ENCODE measurements at regions not wholly inside any gene's neighbourhood (a gene's known extent, or its start where the extent isn't known, plus 50 kb on each side); places are given as distances from the start of the nearest gene placed in this dataset.
"Not testable (repeated sequence)": the region's sequence is repeated elsewhere in the genome, so short reads cannot be mapped to it uniquely, and the experiment has no call there.

DNA sequence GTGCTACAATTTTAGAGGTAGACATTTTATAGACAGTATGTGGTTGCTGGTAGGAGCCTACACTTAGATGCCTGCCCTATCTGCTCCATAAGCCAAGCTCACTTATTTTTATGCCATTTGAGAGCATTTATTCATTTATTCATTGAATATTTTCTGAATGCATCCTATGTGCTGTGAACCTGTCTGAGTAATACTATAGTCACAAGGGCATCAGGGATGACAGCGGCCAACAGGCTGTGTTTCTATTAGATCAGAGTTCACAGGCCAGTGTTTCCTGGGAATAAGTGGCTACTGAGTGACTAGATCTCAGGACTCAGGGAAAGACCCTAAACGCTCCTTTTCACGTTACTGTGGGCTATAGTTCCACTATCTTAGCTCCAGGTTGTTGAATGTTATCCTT, 235.2 kb upstream of the MSX2 start:
- no peak for DNase-seq (ENCODE audit: low read depth)

- DNase-seq (ENCODE audit: low read depth) = no peak
Observed at GRCh38 chr5:174489920-174490597, 234.3 kb upstream of the MSX2 start.

- no peak for DNase-seq (ENCODE audit: low read depth)
Observed at GRCh38 chr5:174490728-174491127, 233.7 kb upstream of the MSX2 start.

DNA sequence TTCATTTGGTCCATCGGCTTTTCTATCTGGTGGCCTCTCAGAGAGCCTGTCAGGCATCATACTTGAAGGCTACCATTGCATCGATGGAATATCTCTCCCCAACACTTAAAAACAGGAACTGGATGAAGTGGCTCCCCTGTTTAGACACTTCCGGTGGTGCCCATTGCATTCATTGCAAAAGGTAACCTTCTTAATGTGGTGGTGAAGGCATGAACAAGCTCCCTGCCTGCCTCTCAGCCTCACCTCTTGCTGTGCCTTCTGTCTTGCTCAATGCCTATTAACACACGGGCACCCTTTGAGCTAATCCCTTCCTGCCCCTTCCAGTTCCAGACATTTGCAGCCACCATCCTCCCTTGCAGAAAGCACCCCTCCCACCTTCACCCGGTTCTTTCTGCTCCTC, 233.1 kb upstream of the MSX2 start:
- no peak for DNase-seq (ENCODE audit: low read depth)

- DNase-seq (ENCODE audit: low read depth) = no peak
Observed at GRCh38 chr5:174491761-174492350, 232.5 kb upstream of the MSX2 start.

DNA sequence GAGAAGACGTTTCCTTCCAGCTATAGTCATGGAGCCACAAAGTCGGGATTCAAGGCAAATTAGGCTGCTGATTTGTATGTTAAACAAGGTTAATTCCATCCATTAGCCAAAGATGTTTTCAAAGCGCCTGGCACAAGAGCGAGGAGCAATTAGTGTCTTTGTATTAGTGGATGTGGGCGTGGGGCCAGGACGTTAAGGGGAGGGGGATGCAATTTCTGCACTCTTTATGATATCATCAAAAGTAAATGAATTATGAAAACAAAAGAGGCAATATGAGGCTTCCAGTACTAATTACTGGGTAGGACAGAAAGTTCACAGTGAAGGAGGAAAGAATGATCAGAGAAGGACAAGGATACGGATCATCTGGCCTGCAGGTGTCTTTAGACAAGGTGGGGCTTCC, 230.9 kb upstream of the MSX2 start:
- DNase-seq (ENCODE audit: low read depth) = no peak

DNA sequence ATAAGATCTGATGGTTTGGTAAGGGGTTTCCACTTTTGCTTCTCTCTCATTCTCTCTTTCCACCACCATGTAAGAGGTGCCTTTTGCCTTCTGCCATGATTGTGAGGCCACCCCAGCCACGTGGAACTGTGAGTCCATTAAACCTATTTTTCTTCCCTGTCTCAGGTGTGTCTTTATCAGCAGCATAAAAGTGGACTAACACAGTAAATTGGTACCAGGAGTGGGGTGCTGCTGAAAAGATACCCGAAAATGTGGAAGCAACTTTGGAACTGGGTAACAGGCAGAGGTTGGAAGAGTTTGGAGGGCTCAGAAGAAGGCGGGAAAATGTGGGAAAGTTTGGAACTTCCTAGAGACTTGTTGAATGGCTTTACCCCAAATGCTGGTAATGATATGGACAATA, 226.4 kb upstream of the MSX2 start:
- DNase-seq (ENCODE audit: low read depth) = not testable (repeated sequence)

GRCh38 chr5:174498575-174498974, 225.8 kb upstream of the MSX2 start:
- not testable (repeated sequence) for DNase-seq (ENCODE audit: low read depth)

- DNase-seq (ENCODE audit: low read depth) = no peak
Observed at GRCh38 chr5:174500636-174501035, 223.7 kb upstream of the MSX2 start.

DNA sequence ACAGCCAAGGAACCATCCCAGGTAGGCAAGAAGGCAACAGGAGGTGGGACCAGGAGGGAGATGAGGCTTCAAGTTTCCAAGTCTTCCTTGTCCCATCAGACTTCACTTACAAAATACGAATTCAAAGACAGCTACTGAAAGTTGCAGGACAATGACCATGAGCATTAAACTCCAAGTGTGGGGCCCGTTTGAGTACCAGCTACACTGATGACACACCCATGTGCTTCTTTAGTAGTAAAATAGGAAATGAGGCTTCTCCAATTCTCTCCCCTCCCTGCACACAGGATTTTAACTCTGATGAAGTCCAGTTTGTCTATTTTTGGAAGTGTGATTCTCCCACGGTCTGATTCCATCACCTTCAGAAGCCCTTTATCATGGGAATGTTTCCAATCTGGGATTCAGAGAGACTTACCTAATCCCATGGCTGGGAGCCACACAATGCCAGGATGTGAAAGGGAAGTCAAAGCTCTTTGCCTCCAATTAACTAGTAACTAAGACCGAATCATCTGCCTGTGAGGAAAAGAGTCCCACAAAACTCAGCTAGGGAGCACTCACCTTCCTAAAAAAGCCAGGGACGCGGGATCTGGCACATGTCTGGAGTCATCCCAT, 222.8 kb upstream of the MSX2 start:
- no peak for DNase-seq (ENCODE audit: low read depth)

- DNase-seq (ENCODE audit: low read depth) = no peak
Observed at GRCh38 chr5:174503086-174503460, 221.3 kb upstream of the MSX2 start.

DNA sequence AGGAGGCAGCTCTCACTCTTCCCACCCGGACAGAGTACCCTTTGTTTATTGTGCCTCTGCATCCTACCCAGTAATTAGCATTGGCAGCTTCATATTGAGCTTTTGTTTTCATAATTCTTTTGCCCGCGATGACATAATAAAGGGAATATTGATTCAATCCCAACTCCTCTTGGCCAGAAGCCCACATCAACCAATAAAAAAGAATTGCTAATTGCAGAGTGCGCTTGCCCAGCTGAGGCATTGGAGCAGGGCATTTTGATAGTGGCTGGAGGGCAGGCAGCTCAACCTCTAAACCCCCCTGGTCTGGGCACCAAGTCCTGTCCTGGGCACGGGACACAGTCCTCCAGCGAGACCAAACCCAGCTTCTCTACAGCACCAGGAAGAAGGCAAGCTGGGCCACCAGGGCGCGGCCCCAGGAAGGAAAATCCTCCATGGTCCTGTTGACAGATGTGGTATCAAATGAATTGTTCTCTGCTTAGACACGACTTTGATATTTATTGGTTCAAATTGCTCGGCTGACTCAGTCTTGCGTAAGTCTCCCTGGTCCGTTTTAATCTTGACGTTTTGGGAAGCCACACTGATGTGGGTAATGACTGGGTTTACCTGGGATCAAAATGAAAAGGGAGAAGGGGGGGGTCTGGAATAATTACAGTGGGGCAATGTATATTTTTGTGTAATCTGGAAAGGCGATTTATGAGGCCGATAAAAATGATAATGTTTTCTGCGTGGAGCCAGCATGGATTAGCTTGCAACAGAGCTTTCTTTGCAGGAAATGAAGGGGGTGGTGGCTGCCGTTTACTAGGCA, 220.7 kb upstream of the MSX2 start:
- DNase-seq (ENCODE audit: low read depth) = no peak

DNA sequence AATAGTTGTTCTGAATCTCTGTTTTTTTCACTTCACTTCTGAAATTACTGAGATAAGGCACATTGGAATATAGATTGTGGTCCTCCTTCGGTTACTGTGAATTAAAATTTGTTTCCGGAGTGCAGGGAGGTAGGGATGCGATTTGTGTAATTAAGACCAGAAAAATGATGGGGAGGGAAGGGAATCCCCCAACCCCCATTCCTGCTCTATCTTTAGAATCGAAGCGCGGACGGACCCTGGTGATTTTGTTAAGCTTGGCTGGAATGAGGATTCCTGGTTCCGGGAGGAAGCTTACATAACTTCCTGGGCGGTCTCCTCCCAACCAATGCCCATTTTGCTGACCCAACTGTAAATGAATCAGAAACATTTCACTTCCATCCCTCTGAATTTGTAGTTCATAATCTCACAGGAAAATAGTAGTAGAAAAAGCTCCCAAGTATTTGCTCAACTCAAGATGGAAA, 220.1 kb upstream of the MSX2 start:
- no peak for DNase-seq (ENCODE audit: low read depth)

GRCh38 chr5:174505621-174506020, 218.8 kb upstream of the MSX2 start:
- no peak for DNase-seq (ENCODE audit: low read depth)

- DNase-seq (ENCODE audit: low read depth) = not testable (repeated sequence)
Observed at GRCh38 chr5:174510782-174511453, 213.5 kb upstream of the MSX2 start.

- no peak for DNase-seq (ENCODE audit: low read depth)
Observed at GRCh38 chr5:174511714-174512253, 212.6 kb upstream of the MSX2 start.

GRCh38 chr5:174514325-174514724, 210.1 kb upstream of the MSX2 start:
- DNase-seq (ENCODE audit: low read depth) = no peak

DNA sequence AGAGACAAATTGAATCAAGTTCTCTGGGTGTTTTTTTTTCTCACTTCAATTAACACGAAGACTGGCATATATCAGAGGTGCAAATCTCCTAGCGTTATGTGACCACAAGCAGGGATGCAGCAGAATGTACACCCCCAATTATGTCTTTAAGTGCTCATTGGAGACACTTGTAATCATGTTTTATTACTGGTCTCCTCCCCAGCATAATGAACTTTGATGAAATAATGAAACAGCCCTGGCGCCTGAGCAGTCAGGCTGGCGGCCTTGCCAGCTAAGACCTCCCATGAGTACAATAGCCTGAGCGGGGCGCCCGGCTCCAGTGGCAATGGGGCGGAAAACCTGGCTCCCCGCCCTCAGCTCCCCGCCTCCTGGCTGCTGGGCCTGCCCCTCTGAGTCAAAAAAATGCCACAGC, 209.4 kb upstream of the MSX2 start:
- DNase-seq (ENCODE audit: low read depth) = no peak

GRCh38 chr5:174516741-174517140, 207.6 kb upstream of the MSX2 start:
- DNase-seq (ENCODE audit: low read depth) = no peak

GRCh38 chr5:174518512-174518911, 205.9 kb upstream of the MSX2 start:
- no peak for DNase-seq (ENCODE audit: low read depth)

All from T follicular helper cell (primary cell).